ENCODE measurements at regions not wholly inside any gene's neighbourhood (a gene's known extent, or its start where the extent isn't known, plus 50 kb on each side); places are given as distances from the start of the nearest gene placed in this dataset.
"Not testable (repeated sequence)": the region's sequence is repeated elsewhere in the genome, so short reads cannot be mapped to it uniquely, and the experiment has no call there.

GRCh38 chr6:164346631-164347030 is 932.1 kb downstream of the QKI start:
- no peak for DNase-seq

GRCh38 chr6:164345806-164346496 is 931.4 kb downstream of the QKI start:
- no peak for DNase-seq

GRCh38 chr6:164345327-164345726 is 930.8 kb downstream of the QKI start:
- no peak for DNase-seq

- no peak for DNase-seq
Measured at GRCh38 chr6:164344801-164345291, 930.3 kb downstream of the QKI start.

GRCh38 chr6:164339442-164339841 is 924.9 kb downstream of the QKI start:
- DNase-seq = not testable (repeated sequence)

- DNase-seq = no peak
Measured at GRCh38 chr6:164337925-164338397, 923.4 kb downstream of the QKI start.

- DNase-seq = no peak
Measured at GRCh38 chr6:164337024-164337924, 922.8 kb downstream of the QKI start.

GRCh38 chr6:164336455-164336854 is 921.9 kb downstream of the QKI start:
- no peak for DNase-seq

- DNase-seq = no peak
Measured at GRCh38 chr6:164331026-164331425, 916.5 kb downstream of the QKI start.

- DNase-seq = no peak
Measured at GRCh38 chr6:164325168-164325567, 910.6 kb downstream of the QKI start.

- no peak for DNase-seq
Measured at GRCh38 chr6:164322533-164322932, 908.0 kb downstream of the QKI start.

GRCh38 chr6:164321297-164321696 is 906.8 kb downstream of the QKI start:
- DNase-seq = no peak

- DNase-seq = no peak
Measured at GRCh38 chr6:164315376-164315775, 900.9 kb downstream of the QKI start.

GRCh38 chr6:164308339-164308738 is 893.8 kb downstream of the QKI start:
- DNase-seq = no peak

GRCh38 chr6:164303102-164303964 is 888.8 kb downstream of the QKI start:
- DNase-seq = no peak

- DNase-seq = no peak
Measured at GRCh38 chr6:164296411-164296810, 881.9 kb downstream of the QKI start.

GRCh38 chr6:164294047-164294784 is 879.7 kb downstream of the QKI start:
- DNase-seq = no peak

GRCh38 chr6:164291224-164291623 is 876.7 kb downstream of the QKI start:
- no peak for DNase-seq

- no peak for DNase-seq
Measured at GRCh38 chr6:164290101-164290500, 875.6 kb downstream of the QKI start.

GRCh38 chr6:164286011-164286410 is 871.5 kb downstream of the QKI start:
- DNase-seq = no peak

GRCh38 chr6:164283574-164283973 is 869.1 kb downstream of the QKI start:
- DNase-seq = no peak

- DNase-seq = no peak
Measured at GRCh38 chr6:164276211-164276610, 861.7 kb downstream of the QKI start.
